SU-DHL-6 (cell line): ENCODE measurements at regions not wholly inside any gene's neighbourhood (a gene's known extent, or its start where the extent isn't known, plus 50 kb on each side); places are given as distances from the start of the nearest gene placed in this dataset.
"Not testable (repeated sequence)": the region's sequence is repeated elsewhere in the genome, so short reads cannot be mapped to it uniquely, and the experiment has no call there.

ENCODE experiments used
- H2AFZ ChIP-seq: fragments of 200-600 bp; sonication (generic); 2 replicates; pipeline ENCODE4 v1.6.1; 2014; ENCODE audit warnings: low read depth, mild to moderate bottlenecking, moderate library complexity, mixed read lengths, antibody characterized with exemption, low read length; ENCODE audit not compliant: severe bottlenecking
- H3F3A ChIP-seq: fragments of 200-600 bp; shearing (Covaris generic); 2 replicates; pipeline ENCODE4 v1.6.0; 2016; ENCODE audit warnings: antibody characterized with exemption, mild to moderate bottlenecking; ENCODE audit not compliant: insufficient read depth
- H3K27ac ChIP-seq: fragments of 200-600 bp; sonication (generic); 2 replicates; pipeline ENCODE4 v1.5.1; 2016; ENCODE audit warnings: low read depth, mild to moderate bottlenecking, low read length, moderate library complexity, mixed read lengths
- H3K27me3 ChIP-seq: fragments of 200-600 bp; sonication (generic), shearing (Covaris generic); 2 replicates; pipeline ENCODE4 v1.6.0; 2014; ENCODE audit warnings: mild to moderate bottlenecking, low read length
- H3K36me3 ChIP-seq: fragments of 200-600 bp; sonication (generic); 2 replicates; pipeline ENCODE4 v1.6.1; 2014; ENCODE audit warnings: mild to moderate bottlenecking, low read length, mixed read lengths
- H3K4me2 ChIP-seq: fragments of 300-600, 200-600 bp; shearing (Covaris generic), sonication (generic); 2 replicates; pipeline ENCODE4 v1.6.0; 2014; ENCODE audit warnings: low read length, low read depth, mild to moderate bottlenecking; ENCODE audit not compliant: poor library complexity, severe bottlenecking
- H3K4me3 ChIP-seq: fragments of 200-600 bp; sonication (generic); 2 replicates; pipeline ENCODE4 v1.5.1; 2014; ENCODE audit warnings: antibody characterized with exemption, low read length, mild to moderate bottlenecking, mixed read lengths; ENCODE audit not compliant: insufficient read depth, poor library complexity, severe bottlenecking
- H3K79me2 ChIP-seq: fragments of 200-600 bp; sonication (generic); 2 replicates; pipeline ENCODE4 v1.6.1; 2014; ENCODE audit warnings: mild to moderate bottlenecking, low read length, moderate library complexity; ENCODE audit not compliant: insufficient read depth
- H3K9ac ChIP-seq: fragments of 200-600 bp; sonication (generic); 2 replicates; pipeline ENCODE4 v1.7.0; 2014; ENCODE audit warnings: mild to moderate bottlenecking, low read length
- H3K9me2 ChIP-seq: fragments of 200-600 bp; sonication (generic); replicated peaks from 2 replicates; pipeline ENCODE4 v1.6.1; 2014; ENCODE audit warnings: low read length; ENCODE audit not compliant: insufficient read depth
- H3K9me3 ChIP-seq: fragments of 200-600 bp; sonication (generic); 2 replicates; pipeline ENCODE4 v1.6.1; 2014; ENCODE audit warnings: low read length, mixed read lengths; ENCODE audit not compliant: insufficient read depth
- H4K20me1 ChIP-seq: fragments of 200-600 bp; sonication (generic); 2 replicates; pipeline ENCODE4 v1.6.1; 2014; ENCODE audit warnings: low read depth, mild to moderate bottlenecking, antibody characterized with exemption, low read length, moderate library complexity, mixed read lengths
- EZH2phosphoT487 ChIP-seq: fragments of 200-600 bp; sonication (generic), shearing (Covaris generic); conservative IDR thresholded peaks from 2 replicates; pipeline ENCODE4 v1.6.1; 2018; ENCODE audit warnings: mild to moderate bottlenecking, antibody characterized with exemption, low read length, moderate library complexity, mixed read lengths
- TF ChIP-seq, protein P1 (sequence below): fragments of 200-600 bp; sonication (generic); IDR thresholded peaks from one replicate; pipeline ENCODE4 v1.5.1; 2017; ENCODE audit warnings: antibody characterized with exemption, mild to moderate bottlenecking, low read length, moderate library complexity; ENCODE audit not compliant: insufficient read depth, poor library complexity, severe bottlenecking

DNA sequence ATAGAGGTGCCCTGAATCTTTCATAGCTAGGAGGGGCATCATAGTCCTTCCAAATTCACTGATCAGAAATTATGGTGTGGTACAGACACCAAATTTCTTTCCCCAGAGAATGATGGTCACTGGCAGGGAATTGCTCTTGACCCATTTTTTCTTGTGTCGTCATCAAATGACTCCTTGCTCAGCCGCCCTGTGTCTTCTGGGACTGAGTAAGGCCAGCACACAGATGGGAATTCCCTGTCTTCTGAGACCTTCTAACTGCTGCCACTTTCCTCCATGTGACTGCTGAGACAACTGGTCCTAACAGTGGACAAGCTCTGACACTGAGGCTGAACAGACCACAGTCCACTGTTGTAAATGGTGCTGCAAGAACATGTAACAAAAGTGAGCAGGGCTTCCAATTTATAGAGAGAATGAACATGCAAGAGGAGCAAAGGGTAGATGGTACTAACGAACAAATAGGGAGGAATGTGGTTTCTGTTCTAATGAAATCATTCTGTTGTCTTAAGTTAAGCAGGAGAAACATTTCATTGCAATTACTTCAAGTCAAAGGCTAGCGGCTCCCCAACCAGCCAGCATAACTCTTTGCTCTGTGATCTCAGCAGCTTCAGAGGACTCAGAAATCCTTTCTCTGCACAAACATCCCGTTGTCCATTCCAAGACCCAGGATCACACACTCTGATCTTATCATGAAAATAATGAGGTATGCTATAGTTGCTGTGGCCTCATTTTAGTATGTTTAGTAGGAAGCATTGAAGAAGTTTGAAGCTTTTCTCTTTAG, 235.9 kb upstream of the PRSS1 start:
- no peak overlapping the region for H3K4me3 ChIP-seq
- no peak overlapping the region for H3K4me2 ChIP-seq
- no peak overlapping the region for H3K9ac ChIP-seq
- no peaks in the 10 kb centered on the region for H4K20me1 ChIP-seq
- TF ChIP-seq EZH2phosphoT487 = no peak
- TF ChIP-seq, protein P1, sequence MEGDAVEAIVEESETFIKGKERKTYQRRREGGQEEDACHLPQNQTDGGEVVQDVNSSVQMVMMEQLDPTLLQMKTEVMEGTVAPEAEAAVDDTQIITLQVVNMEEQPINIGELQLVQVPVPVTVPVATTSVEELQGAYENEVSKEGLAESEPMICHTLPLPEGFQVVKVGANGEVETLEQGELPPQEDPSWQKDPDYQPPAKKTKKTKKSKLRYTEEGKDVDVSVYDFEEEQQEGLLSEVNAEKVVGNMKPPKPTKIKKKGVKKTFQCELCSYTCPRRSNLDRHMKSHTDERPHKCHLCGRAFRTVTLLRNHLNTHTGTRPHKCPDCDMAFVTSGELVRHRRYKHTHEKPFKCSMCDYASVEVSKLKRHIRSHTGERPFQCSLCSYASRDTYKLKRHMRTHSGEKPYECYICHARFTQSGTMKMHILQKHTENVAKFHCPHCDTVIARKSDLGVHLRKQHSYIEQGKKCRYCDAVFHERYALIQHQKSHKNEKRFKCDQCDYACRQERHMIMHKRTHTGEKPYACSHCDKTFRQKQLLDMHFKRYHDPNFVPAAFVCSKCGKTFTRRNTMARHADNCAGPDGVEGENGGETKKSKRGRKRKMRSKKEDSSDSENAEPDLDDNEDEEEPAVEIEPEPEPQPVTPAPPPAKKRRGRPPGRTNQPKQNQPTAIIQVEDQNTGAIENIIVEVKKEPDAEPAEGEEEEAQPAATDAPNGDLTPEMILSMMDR = no peak
- H2AFZ ChIP-seq = no peak overlapping the region
- H3K79me2 ChIP-seq = no peaks in the 10 kb centered on the region
- H3K36me3 ChIP-seq = no peaks in the 10 kb centered on the region
- no peak overlapping the region for H3K27ac ChIP-seq
- H3K9me3 ChIP-seq = no peaks in the 10 kb centered on the region
- no peaks in the 10 kb centered on the region for H3K27me3 ChIP-seq
- H3K9me2 ChIP-seq = no peaks in the 10 kb centered on the region
- H3F3A ChIP-seq = no peaks in the 10 kb centered on the region

DNA sequence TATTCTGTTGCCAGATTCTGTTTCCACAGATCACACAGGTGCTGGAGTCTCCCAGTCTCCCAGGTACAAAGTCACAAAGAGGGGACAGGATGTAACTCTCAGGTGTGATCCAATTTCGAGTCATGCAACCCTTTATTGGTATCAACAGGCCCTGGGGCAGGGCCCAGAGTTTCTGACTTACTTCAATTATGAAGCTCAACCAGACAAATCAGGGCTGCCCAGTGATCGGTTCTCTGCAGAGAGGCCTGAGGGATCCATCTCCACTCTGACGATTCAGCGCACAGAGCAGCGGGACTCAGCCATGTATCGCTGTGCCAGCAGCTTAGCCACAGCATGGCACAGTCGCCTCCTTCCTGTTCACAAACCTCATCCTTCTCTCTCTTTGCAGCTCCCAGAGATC, 237.5 kb upstream of the PRSS1 start:
- Histone ChIP-seq H3F3A (no peaks in the 10 kb centered on the region), H3K36me3 (no peaks in the 10 kb centered on the region), H3K9me3 (no peaks in the 10 kb centered on the region), H2AFZ (no peak overlapping the region), H4K20me1 (no peaks in the 10 kb centered on the region), H3K27me3 (no peaks in the 10 kb centered on the region), H3K4me3 (no peak overlapping the region), H3K4me2 (no peak overlapping the region), H3K9me2 (no peaks in the 10 kb centered on the region), H3K27ac (no peak overlapping the region), H3K9ac (no peak overlapping the region), H3K79me2 (no peaks in the 10 kb centered on the region)
- TF ChIP-seq, protein P1 = no peak
- no peak for TF ChIP-seq EZH2phosphoT487

DNA sequence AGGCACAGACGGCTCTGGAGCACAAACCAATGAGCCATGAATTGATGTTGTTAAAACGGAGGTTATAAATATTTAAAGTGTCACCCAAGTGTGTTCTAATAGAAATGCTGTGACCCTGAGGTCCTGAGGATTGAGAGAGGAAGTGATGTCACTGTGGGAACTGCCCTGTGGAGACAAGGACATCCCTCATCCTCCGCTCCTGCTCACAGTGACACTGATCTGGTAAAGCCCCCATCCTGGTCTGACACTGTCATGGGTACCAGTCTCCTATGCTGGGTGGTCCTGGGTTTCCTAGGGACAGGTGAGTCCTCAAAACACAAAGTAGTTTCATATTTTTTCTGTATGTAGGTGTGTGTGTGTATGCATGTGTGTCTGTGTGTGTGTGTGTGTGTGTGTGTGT, 237.9 kb upstream of the PRSS1 start:
- H3K4me2 ChIP-seq = no peak overlapping the region
- H3K9me2 ChIP-seq = no peaks in the 10 kb centered on the region
- H2AFZ ChIP-seq = no peak overlapping the region
- H3K27me3 ChIP-seq = no peaks in the 10 kb centered on the region
- TF ChIP-seq EZH2phosphoT487 = no peak
- TF ChIP-seq, protein P1 = no peak
- H3K9ac ChIP-seq = no peak overlapping the region
- H3K4me3 ChIP-seq = no peak overlapping the region
- H3K36me3 ChIP-seq = no peaks in the 10 kb centered on the region
- H4K20me1 ChIP-seq = no peaks in the 10 kb centered on the region
- no peaks in the 10 kb centered on the region for H3K79me2 ChIP-seq
- H3K9me3 ChIP-seq = no peaks in the 10 kb centered on the region
- no peak overlapping the region for H3K27ac ChIP-seq
- no peaks in the 10 kb centered on the region for H3F3A ChIP-seq

DNA sequence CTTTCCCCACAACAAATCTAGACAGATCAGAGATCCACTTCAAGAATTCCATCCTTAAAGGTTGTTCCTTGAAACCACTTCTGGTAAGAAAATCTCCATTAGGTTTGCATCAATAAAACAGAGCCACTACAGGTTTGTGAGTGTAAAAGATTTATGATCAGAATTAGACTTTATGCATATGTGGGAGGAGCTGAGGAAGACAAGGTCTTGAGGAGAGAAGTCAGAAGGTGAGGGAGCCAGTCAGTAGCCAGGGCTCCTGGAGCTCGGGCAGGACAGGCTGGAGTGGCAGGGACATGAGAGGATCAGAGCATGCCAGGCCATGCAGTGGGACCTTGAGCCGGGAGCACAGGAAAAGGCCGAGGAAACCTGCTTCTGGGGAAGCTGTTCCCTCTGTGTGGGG, 240.0 kb upstream of the PRSS1 start:
- not testable (repeated sequence) for H3K27ac ChIP-seq, H3K4me2 ChIP-seq, H3K9me2 ChIP-seq, H2AFZ ChIP-seq, H3K36me3 ChIP-seq, H3K4me3 ChIP-seq, H3K9me3 ChIP-seq, H3K9ac ChIP-seq, H3K79me2 ChIP-seq, H3K27me3 ChIP-seq, H3F3A ChIP-seq, H4K20me1 ChIP-seq
